ENCODE measurements at regions not wholly inside any gene's neighbourhood (a gene's known extent, or its start where the extent isn't known, plus 50 kb on each side); places are given as distances from the start of the nearest gene placed in this dataset.

GRCh38 chr16:56101480-56101879, 89.8 kb upstream of the GNAO1 start:
- Histone ChIP-seq H3K4me1 (ENCODE audit: control insufficient read depth in 2 of 3, insufficient read depth in 2 of 3, low read depth in 1 of 3, low read length in 3 of 3) (peaks cover 0 to 2% (median 0%) of the 10 kb centered on the region in 3 donors), H3K27ac (ENCODE audit: low read depth in 2 of 2, low read length in 2 of 2) (no peak overlapping the region), H3K9me3 (ENCODE audit: control insufficient read depth in 2 of 3, insufficient read depth in 1 of 3, low read length in 3 of 3) (no peaks in the 10 kb centered on the region), H3K4me3 (ENCODE audit: low read length in 3 of 3) (no peak overlapping the region), H3K36me3 (ENCODE audit: control insufficient read depth in 2 of 3, insufficient read depth in 3 of 3, low read length in 3 of 3) (no peaks in the 10 kb centered on the region), H3K27me3 (ENCODE audit: control insufficient read depth, insufficient read depth, low read length) (no peaks in the 10 kb centered on the region), H3K9ac (ENCODE audit: low read length in 3 of 3) (no peak overlapping the region)
- intact Hi-C loops (cut with DNase I): no loop called here
- no peak for FAIRE-seq
- no peak for DNase-seq
- no peak for TF ChIP-seq CTCF (IDR thresholded peaks at IDR 0.05; ENCODE audit: borderline replicate concordance, extremely low read depth, insufficient read depth)

GRCh38 chr16:56097306-56097705, 94.0 kb upstream of the GNAO1 start:
- Histone ChIP-seq H3K4me3 (ENCODE audit: low read length in 3 of 3) (no peak overlapping the region), H3K9ac (ENCODE audit: low read length in 3 of 3) (no peak overlapping the region), H3K27me3 (ENCODE audit: control insufficient read depth, insufficient read depth, low read length) (no peaks in the 10 kb centered on the region), H3K9me3 (ENCODE audit: control insufficient read depth in 2 of 3, insufficient read depth in 1 of 3, low read length in 3 of 3) (no peaks in the 10 kb centered on the region), H3K27ac (ENCODE audit: low read depth in 2 of 2, low read length in 2 of 2) (no peak overlapping the region), H3K36me3 (ENCODE audit: control insufficient read depth in 2 of 3, insufficient read depth in 3 of 3, low read length in 3 of 3) (no peaks in the 10 kb centered on the region), H3K4me1 (ENCODE audit: control insufficient read depth in 2 of 3, insufficient read depth in 2 of 3, low read depth in 1 of 3, low read length in 3 of 3) (peaks cover 0 to 2% (median 0%) of the 10 kb centered on the region in 3 donors)
- intact Hi-C loops (cut with DNase I): no loop called here
- DNase-seq (no peak), FAIRE-seq (no peak)
- TF ChIP-seq CTCF (IDR thresholded peaks at IDR 0.05; ENCODE audit: borderline replicate concordance, extremely low read depth, insufficient read depth): no peak

- no peak for TF ChIP-seq CTCF (IDR thresholded peaks at IDR 0.05; ENCODE audit: borderline replicate concordance, extremely low read depth, insufficient read depth)
- Histone ChIP-seq H3K4me3 (ENCODE audit: low read length in 3 of 3) (no peak overlapping the region), H3K27me3 (ENCODE audit: control insufficient read depth, insufficient read depth, low read length) (no peaks in the 10 kb centered on the region), H3K9ac (ENCODE audit: low read length in 3 of 3) (no peak overlapping the region), H3K27ac (ENCODE audit: low read depth in 2 of 2, low read length in 2 of 2) (no peak overlapping the region), H3K4me1 (ENCODE audit: control insufficient read depth in 2 of 3, insufficient read depth in 2 of 3, low read depth in 1 of 3, low read length in 3 of 3) (no peaks in the 10 kb centered on the region), H3K36me3 (ENCODE audit: control insufficient read depth in 2 of 3, insufficient read depth in 3 of 3, low read length in 3 of 3) (no peaks in the 10 kb centered on the region), H3K9me3 (ENCODE audit: control insufficient read depth in 2 of 3, insufficient read depth in 1 of 3, low read length in 3 of 3) (no peaks in the 10 kb centered on the region)
- intact Hi-C loops (cut with DNase I): no loop called here
- DNase-seq: no peak
- FAIRE-seq: no peak
Observed at GRCh38 chr16:56094231-56094630, 97.1 kb upstream of the GNAO1 start.

GRCh38 chr16:56093055-56093454, 98.2 kb upstream of the GNAO1 start:
- H3K4me3 ChIP-seq (ENCODE audit: low read length in 3 of 3): no peak overlapping the region
- no peaks in the 10 kb centered on the region for H3K36me3 ChIP-seq (ENCODE audit: control insufficient read depth in 2 of 3, insufficient read depth in 3 of 3, low read length in 3 of 3)
- intact Hi-C loops (cut with DNase I): no loop called here
- H3K9me3 ChIP-seq (ENCODE audit: control insufficient read depth in 2 of 3, insufficient read depth in 1 of 3, low read length in 3 of 3): no peaks in the 10 kb centered on the region
- H3K4me1 ChIP-seq (ENCODE audit: control insufficient read depth in 2 of 3, insufficient read depth in 2 of 3, low read depth in 1 of 3, low read length in 3 of 3): no peaks in the 10 kb centered on the region
- H3K9ac ChIP-seq (ENCODE audit: low read length in 3 of 3): no peak overlapping the region
- FAIRE-seq: no peak
- no peaks in the 10 kb centered on the region for H3K27me3 ChIP-seq (ENCODE audit: control insufficient read depth, insufficient read depth, low read length)
- no peak for DNase-seq
- H3K27ac ChIP-seq (ENCODE audit: low read depth in 2 of 2, low read length in 2 of 2): no peak overlapping the region
- TF ChIP-seq CTCF (IDR thresholded peaks at IDR 0.05; ENCODE audit: borderline replicate concordance, extremely low read depth, insufficient read depth): no peak

Data from kidney (tissue), 13 donors.